Common myeloid progenitor, CD34-positive (primary cell): ENCODE measurements at regions not wholly inside any gene's neighbourhood (a gene's known extent, or its start where the extent isn't known, plus 50 kb on each side); places are given as distances from the start of the nearest gene placed in this dataset.
A peak's percentile ranks its signal among the peaks of the same experiment; 100 is the strongest.

Experiments used
- CTCF ChIA-PET: fragments of 350-600 bp; sonication (Branson Sonifier 250); formaldehyde crosslinking; loops from one replicate; lab custom pipeline; 2021; ENCODE audit warnings: antibody characterized with exemption; lab: Charles Lee
- POLR2A ChIA-PET: fragments of 350-600 bp; sonication (Branson Sonifier 250); formaldehyde crosslinking; loops from one replicate; lab custom pipeline; 2021; ENCODE audit warnings: antibody characterized with exemption; lab: Charles Lee
- DNase-seq, 3 donors: peaks; one replicate each; pipeline versions ENCODE4 v3.0.0 to v3.0.0-alpha.2; 2013
- H3K27ac ChIP-seq, 2 experiments: 1 replicate in 1 of 2; 2 replicates in 1 of 2; pipeline ENCODE4 v1.7.0; 2013; ENCODE audit warnings: inconsistent platforms in 2 of 2, low read length in 2 of 2, mild to moderate bottlenecking in 2 of 2, low read depth in 1 of 2, moderate library complexity in 1 of 2; ENCODE audit not compliant: severe bottlenecking in 2 of 2, insufficient read depth in 1 of 2, poor library complexity in 1 of 2
- H3K27me3 ChIP-seq, 5 experiments: replicated peaks in 2 of 5; 1 replicate in 3 of 5; 2 replicates in 2 of 5; pipeline versions ENCODE4 v1.6.1 to v1.7.0; 2013; ENCODE audit warnings: low read length in 4 of 5, mild to moderate bottlenecking in 2 of 5, moderate library complexity in 2 of 5, inconsistent platforms in 1 of 5; ENCODE audit not compliant: insufficient read depth in 5 of 5, control insufficient read depth in 4 of 5
- H3K36me3 ChIP-seq, 4 experiments: 1 replicate in 2 of 4; 2 replicates in 2 of 4; pipeline versions ENCODE4 v1.6.1 to v1.7.0; 2013; ENCODE audit warnings: low read length in 3 of 4, control low read depth in 1 of 4, mild to moderate bottlenecking in 1 of 4; ENCODE audit not compliant: control insufficient read depth in 4 of 4, insufficient read depth in 4 of 4
- H3K4me1 ChIP-seq, 4 experiments: 1 replicate in 3 of 4; 2 replicates in 1 of 4; pipeline versions ENCODE4 v1.6.1 to v1.7.1; 2013; ENCODE audit warnings: low read length in 3 of 4, mild to moderate bottlenecking in 3 of 4, control low read depth in 1 of 4, inconsistent platforms in 1 of 4, moderate library complexity in 1 of 4; ENCODE audit not compliant: control insufficient read depth in 4 of 4, insufficient read depth in 4 of 4; ENCODE audit errors: control extremely low read depth in 1 of 4
- H3K4me3 ChIP-seq, 7 experiments: 1 replicate in 4 of 7; 2 replicates in 3 of 7; pipeline versions ENCODE4 v1.5.1 to v1.7.0; 2013; ENCODE audit warnings: mild to moderate bottlenecking in 7 of 7, low read length in 6 of 7, moderate library complexity in 6 of 7, inconsistent platforms in 2 of 7, low read depth in 2 of 7, control low read depth in 1 of 7; ENCODE audit not compliant: insufficient read depth in 4 of 7, control insufficient read depth in 1 of 7; ENCODE audit errors: extremely low read depth in 1 of 7
- H3K9me3 ChIP-seq, 5 experiments: 1 replicate in 4 of 5; 2 replicates in 1 of 5; pipeline versions ENCODE4 v1.6.1 to v1.7.1; 2013; ENCODE audit warnings: low read length in 4 of 5, mild to moderate bottlenecking in 2 of 5, inconsistent platforms in 1 of 5, low read depth in 1 of 5, moderate library complexity in 1 of 5; ENCODE audit not compliant: control insufficient read depth in 4 of 5, insufficient read depth in 2 of 5; ENCODE audit errors: control extremely low read depth in 1 of 5
- WGBS: methylation state at CpG from one replicate; pipeline ENCODE4 v1.1.5; 2013; ENCODE audit not compliant: insufficient coverage; 5-methylcytosine and 5-hydroxymethylcytosine counted together

DNA sequence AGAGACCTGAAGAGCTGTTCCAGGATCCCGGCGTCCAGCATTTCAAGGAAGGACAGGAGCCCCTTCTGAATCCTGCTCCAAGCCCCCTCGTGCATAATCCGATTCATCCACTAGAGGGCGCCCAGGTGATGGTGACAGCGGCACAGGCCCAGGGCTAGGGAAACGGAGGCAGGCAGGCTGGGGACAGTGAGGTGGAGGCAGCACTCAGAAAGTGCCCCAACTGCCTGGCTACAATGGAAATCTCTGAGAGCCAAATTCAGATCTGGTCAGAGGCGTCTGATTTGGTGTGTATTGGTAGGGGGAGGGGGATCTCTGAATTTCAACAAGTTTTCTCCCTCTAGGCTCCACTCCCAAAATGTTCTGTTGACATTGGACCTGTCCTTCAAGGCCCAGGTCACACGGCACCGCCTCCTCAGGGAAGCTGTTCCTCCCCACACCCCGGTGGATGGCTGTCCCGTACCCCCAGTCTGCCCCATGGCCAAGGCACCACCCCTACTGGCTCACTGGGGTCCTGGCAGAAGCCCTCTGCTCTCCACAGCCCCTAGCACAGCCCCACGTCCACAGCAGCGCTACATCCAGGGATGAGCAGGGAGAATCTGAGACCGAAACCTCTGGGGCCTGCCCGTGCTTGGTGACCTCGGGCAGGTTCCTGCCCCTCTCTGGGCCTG lies 142.9 kb downstream of the CRYBB2 start:
- H3K36me3 ChIP-seq, result peaks cover 0 to 65% (median 39%) of the 10 kb centered on the region in 4 experiments
- 58% methylated on average over 16 of the region's 17 CpGs for WGBS

DNA sequence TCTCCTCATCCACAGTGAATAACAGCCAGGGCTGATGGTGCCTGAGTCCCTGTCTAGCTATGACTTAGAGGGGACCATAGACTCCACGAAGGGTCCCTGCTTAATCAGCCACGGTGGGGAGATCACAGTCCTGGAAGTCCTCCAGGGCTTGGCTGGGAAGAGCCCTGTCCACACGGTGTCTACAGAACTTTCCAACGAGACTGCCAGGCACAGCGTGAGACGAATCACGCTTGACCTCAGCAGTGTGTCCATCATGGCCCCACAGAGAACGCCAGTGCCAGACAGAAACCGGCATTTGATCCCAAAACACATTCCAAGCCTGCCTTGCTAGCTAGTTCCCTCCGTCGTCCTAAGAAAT lies 143.4 kb downstream of the CRYBB2 start:
- H3K4me1 ChIP-seq, result peaks cover 0 to 14% (median 7%) of the 10 kb centered on the region in 4 experiments
- peaks cover 0 to 64% (median 38%) of the 10 kb centered on the region in 4 experiments for H3K36me3 ChIP-seq
- CTCF ChIA-PET, result interaction anchor here (1.3 to 1.8 kb wide), 2 partner anchors 24 to 84 kb away, joined by 4 to 5 read pairs; no protein-coding TSS in a partner anchor
- H3K4me3 ChIP-seq, result no peak overlapping the region
- no peaks in the 10 kb centered on the region for H3K27me3 ChIP-seq
- no peak for DNase-seq
- no peak overlapping the region for H3K27ac ChIP-seq
- 91% methylated on average over 11 of the region's 11 CpGs for WGBS
- POLR2A ChIA-PET, result no interaction called here
- no peaks in the 10 kb centered on the region for H3K9me3 ChIP-seq

More for the DNA sequence above, 142.9 kb downstream of the CRYBB2 start:
- Histone ChIP-seq H3K27ac (no peak overlapping the region), H3K9me3 (no peaks in the 10 kb centered on the region), H3K27me3 (no peaks in the 10 kb centered on the region), H3K4me1 (peaks cover 0 to 14% (median 4%) of the 10 kb centered on the region in 4 experiments), H3K4me3 (no peak overlapping the region)
- POLR2A ChIA-PET, result no interaction called here
- DNase-seq, result peak; percentile 21 to 46 (median 39)
- CTCF ChIA-PET, result interaction anchor here (1.3 to 1.8 kb wide), 2 partner anchors 23 to 85 kb away, joined by 4 to 5 read pairs; no protein-coding TSS in a partner anchor

DNA sequence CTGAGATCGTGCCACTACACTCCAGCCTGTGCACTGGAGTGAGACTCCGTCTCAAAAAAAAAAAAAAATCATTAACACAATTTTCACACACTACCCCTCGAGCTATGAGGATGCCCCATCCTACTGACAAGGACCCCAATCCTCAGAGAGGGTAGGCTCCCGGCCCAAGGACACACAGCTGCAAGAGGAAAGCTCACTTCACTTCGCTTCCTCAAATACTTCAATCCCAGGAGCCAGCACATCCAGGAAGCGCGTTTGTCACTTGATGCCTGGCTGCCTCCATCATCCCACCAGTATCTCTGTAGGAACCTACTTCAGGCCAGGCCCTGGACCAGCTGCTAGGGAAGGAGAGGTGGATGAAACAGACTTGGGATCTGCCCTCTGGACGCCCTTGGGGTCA lies 144.0 kb downstream of the CRYBB2 start:
- POLR2A ChIA-PET, result no interaction called here

DNA sequence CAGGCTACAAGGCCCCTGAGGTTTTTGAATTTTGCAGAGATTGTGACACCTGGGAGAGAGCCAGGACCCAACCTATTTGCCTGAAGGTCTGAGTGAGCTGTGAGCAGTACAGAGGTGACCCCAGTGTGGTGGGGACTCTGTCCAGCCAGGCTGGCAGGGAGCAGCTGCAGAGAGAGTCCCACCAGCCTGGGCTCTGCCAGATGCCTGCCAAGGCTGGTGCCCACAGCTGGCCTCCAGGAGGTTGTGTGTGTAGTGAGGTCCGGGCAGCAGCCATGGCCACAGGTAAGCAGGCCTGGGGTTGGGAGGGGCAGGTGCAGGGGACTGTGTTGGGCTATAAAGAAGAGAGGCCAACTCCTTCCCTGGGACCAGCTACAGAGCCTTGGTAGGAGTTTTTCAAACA lies 144.8 kb downstream of the CRYBB2 start:
- no peaks in the 10 kb centered on the region for H3K9me3 ChIP-seq
- no peak overlapping the region for H3K27ac ChIP-seq
- DNase-seq, result no peak
- no peaks in the 10 kb centered on the region for H3K27me3 ChIP-seq
- ChIA-PET POLR2A (no interaction called here), CTCF (no interaction called here)
- H3K4me1 ChIP-seq, result peaks cover 0 to 15% (median 9%) of the 10 kb centered on the region in 4 experiments
- H3K4me3 ChIP-seq, result no peak overlapping the region
- 55% methylated on average over 1 of the region's 1 CpG for WGBS
- H3K36me3 ChIP-seq, result peaks cover 0 to 56% (median 30%) of the 10 kb centered on the region in 4 experiments

More for the DNA sequence above, 144.0 kb downstream of the CRYBB2 start:
- peaks cover 0 to 15% (median 9%) of the 10 kb centered on the region in 4 experiments for H3K4me1 ChIP-seq
- CTCF ChIA-PET, result interaction anchor here (0.6 to 1.8 kb wide), 2 partner anchors 84 to 1574 kb away, joined by 3 to 5 read pairs; no protein-coding TSS in a partner anchor
- no peaks in the 10 kb centered on the region for H3K9me3 ChIP-seq
- H3K27ac ChIP-seq, result no peak overlapping the region
- no peak overlapping the region for H3K4me3 ChIP-seq
- no peaks in the 10 kb centered on the region for H3K27me3 ChIP-seq
- peaks cover 0 to 62% (median 33%) of the 10 kb centered on the region in 4 experiments for H3K36me3 ChIP-seq
- DNase-seq, result no peak
- WGBS, result 100% methylated on average over 4 of the region's 8 CpGs

DNA sequence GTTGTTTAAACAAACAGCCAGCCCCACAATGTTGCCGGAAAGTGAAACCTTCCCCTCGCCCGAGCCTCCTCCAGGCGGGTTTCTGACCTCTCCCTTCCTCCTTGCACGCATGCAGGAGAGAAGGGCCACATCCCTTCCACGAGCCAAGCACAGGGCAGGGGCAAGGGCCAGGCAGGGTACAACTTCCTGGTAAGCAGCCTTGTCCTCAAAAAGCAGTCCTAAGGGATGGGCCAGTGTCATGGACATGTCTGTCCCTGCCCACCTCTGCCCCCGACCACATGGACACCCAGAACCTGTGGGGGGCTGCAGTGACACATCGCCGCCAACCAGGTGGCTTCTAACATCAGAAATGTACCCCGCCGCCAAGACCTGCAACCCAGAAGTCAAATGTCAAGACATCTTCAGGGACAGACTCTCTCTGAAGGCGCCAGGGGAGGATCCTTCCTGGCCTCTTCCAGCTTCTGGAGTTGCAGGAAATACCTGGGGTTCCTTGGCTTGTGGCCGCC lies 145.3 kb downstream of the CRYBB2 start:
- Histone ChIP-seq H3K27ac (no peak overlapping the region), H3K27me3 (no peaks in the 10 kb centered on the region), H3K9me3 (no peaks in the 10 kb centered on the region), H3K36me3 (peaks cover 0 to 53% (median 27%) of the 10 kb centered on the region in 4 experiments), H3K4me1 (peaks cover 0 to 15% (median 9%) of the 10 kb centered on the region in 4 experiments), H3K4me3 (no peak overlapping the region)
- CTCF ChIA-PET, result no interaction called here
- 81% methylated on average over 8 of the region's 13 CpGs for WGBS
- POLR2A ChIA-PET, result no interaction called here
- DNase-seq, result no peak

DNA sequence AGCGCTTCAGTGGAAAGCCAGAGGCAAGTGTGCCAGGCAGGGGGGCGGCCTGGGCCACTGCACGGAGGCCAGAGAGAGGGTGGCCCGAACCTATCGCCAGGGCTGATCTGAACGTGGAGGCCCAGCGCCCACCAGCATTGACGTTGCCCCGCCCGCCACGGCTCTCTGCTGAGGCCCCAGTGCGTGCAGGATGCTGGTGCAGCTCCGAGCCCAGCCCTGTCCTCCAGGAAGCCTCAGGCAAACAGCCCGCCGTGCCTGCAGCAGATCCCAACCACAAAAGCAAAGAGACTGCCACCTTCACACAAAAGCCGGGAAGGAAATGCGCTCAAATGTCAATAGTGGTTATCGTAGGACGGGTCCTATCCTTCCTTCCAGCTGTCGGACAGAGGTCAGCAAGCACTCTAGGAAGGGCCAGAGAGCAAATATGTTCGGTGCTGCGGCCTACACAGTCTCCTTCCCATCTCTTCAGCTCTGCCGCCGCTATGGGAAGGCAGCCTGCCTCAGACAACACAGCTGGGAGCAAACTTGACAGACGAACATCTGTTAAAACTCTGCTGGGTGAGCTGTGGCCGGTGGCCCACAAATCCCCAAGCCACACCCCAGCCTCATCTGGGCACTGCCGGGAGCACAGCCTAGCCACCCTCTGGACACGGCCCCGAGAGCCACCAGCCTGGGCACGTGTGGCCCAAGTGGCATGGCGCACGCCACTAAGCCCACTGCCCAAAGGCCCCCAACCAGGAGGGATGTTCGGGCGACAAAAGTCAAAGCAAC lies 146.2 kb downstream of the CRYBB2 start:
- no peak for DNase-seq
- ChIA-PET CTCF (interaction anchor here (0.9 to 1.2 kb wide), 2 partner anchors 12 to 82 kb away, joined by 3 read pairs; no protein-coding TSS in a partner anchor), POLR2A (no interaction called here)
- H3K9me3 ChIP-seq, result no peaks in the 10 kb centered on the region
- H3K4me1 ChIP-seq, result peaks cover 0 to 15% (median 9%) of the 10 kb centered on the region in 4 experiments
- no peaks in the 10 kb centered on the region for H3K27me3 ChIP-seq
- H3K36me3 ChIP-seq, result peaks cover 0 to 54% (median 21%) of the 10 kb centered on the region in 4 experiments
- no peak overlapping the region for H3K27ac ChIP-seq
- no peak overlapping the region for H3K4me3 ChIP-seq
- 89% methylated on average over 34 of the region's 34 CpGs for WGBS
